ENCODE measurements at regions not wholly inside any gene's neighbourhood (a gene's known extent, or its start where the extent isn't known, plus 50 kb on each side); places are given as distances from the start of the nearest gene placed in this dataset.

DNA sequence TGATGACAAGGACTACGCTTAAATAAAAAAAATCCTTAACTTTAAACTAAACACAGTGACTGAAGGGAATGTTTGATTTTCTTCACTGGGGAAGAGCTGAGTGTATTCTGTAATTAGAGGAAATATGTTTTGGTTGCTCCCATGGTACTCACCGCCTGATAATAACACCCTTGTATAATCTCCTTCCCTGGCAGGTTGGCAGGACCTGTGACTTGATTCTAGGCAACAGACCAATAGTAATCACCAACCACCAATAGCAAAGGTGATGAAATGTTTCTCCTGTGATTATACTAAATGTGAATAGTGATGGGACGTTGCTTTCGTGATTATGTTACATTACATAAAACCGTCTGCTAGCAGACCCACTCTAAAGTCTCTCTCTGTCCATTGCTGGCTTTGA is 536.8 kb upstream of the CPEB2 start:
- Histone ChIP-seq H3K4me1 (ENCODE audit: control insufficient read depth in 4 of 4, insufficient read depth in 4 of 4, low read length in 3 of 4) (no peaks in the 10 kb centered on the region), H3K4me3 (ENCODE audit: low read depth in 1 of 3, low read length in 3 of 3) (no peak overlapping the region), H3K36me3 (ENCODE audit: control insufficient read depth in 4 of 4, insufficient read depth in 3 of 4, low read depth in 1 of 4, low read length in 3 of 4) (no peaks in the 10 kb centered on the region), H3K27ac (ENCODE audit: low read depth in 1 of 2, low read length in 2 of 2) (no peak overlapping the region), H3K9me3 (ENCODE audit: control insufficient read depth in 4 of 4, low read length in 3 of 4) (no peaks in the 10 kb centered on the region), H3K27me3 (ENCODE audit: control insufficient read depth in 4 of 4, insufficient read depth in 4 of 4, low read length in 3 of 4) (peaks cover 0 to 3% (median 0%) of the 10 kb centered on the region in 4 donors), H3K9ac (ENCODE audit: low read depth in 1 of 2, low read length in 2 of 2) (no peak overlapping the region)
- TF ChIP-seq, protein P1, sequence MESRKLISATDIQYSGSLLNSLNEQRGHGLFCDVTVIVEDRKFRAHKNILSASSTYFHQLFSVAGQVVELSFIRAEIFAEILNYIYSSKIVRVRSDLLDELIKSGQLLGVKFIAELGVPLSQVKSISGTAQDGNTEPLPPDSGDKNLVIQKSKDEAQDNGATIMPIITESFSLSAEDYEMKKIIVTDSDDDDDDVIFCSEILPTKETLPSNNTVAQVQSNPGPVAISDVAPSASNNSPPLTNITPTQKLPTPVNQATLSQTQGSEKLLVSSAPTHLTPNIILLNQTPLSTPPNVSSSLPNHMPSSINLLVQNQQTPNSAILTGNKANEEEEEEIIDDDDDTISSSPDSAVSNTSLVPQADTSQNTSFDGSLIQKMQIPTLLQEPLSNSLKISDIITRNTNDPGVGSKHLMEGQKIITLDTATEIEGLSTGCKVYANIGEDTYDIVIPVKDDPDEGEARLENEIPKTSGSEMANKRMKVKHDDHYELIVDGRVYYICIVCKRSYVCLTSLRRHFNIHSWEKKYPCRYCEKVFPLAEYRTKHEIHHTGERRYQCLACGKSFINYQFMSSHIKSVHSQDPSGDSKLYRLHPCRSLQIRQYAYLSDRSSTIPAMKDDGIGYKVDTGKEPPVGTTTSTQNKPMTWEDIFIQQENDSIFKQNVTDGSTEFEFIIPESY (IDR thresholded peaks at IDR 0.05), result no peak
- TF ChIP-seq HNF4A (conservative IDR thresholded peaks at IDR 0.05), result no peak
- TF ChIP-seq FOXA2 (IDR thresholded peaks at IDR 0.05), result no peak
- no peak for TF ChIP-seq FOXA1 (IDR thresholded peaks at IDR 0.05)
- TF ChIP-seq YY1 (IDR thresholded peaks at IDR 0.05), result no peak
- TF ChIP-seq, protein P2, sequence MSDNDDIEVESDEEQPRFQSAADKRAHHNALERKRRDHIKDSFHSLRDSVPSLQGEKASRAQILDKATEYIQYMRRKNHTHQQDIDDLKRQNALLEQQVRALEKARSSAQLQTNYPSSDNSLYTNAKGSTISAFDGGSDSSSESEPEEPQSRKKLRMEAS (IDR thresholded peaks at IDR 0.05), result no peak
- DNase-seq (ENCODE audit: low spot score), result no peak
- WGBS, result 67% methylated on average over 5 of the region's 5 CpGs

DNA sequence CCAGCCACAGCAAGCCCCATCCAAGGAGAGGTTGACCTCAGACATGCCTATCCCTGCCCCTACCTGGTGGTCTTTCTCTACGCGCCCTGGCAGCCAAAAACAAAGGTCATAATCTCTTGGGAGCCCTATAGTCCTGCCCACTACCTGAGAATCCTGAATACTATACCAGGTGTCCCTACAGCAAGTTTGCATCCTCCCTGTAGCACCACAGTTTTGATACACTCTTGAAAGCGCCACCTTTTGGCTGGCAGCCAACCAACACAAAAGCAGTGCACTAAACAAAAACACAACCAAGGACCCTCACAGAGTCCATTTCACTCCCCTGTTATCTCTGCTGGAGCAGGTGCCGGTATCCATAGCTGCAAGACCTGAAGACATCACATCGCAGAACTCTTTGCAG is 523.8 kb upstream of the CPEB2 start:
- H3K27me3 ChIP-seq (ENCODE audit: control insufficient read depth in 4 of 4, insufficient read depth in 4 of 4, low read length in 3 of 4), result no peaks in the 10 kb centered on the region
- 92% methylated on average over 5 of the region's 5 CpGs for WGBS
- no peak overlapping the region for H3K4me3 ChIP-seq (ENCODE audit: low read depth in 1 of 3, low read length in 3 of 3)
- H3K9me3 ChIP-seq (ENCODE audit: control insufficient read depth in 4 of 4, low read length in 3 of 4), result no peaks in the 10 kb centered on the region
- H3K27ac ChIP-seq (ENCODE audit: low read depth in 1 of 2, low read length in 2 of 2), result no peak overlapping the region
- TF ChIP-seq, protein P3, sequence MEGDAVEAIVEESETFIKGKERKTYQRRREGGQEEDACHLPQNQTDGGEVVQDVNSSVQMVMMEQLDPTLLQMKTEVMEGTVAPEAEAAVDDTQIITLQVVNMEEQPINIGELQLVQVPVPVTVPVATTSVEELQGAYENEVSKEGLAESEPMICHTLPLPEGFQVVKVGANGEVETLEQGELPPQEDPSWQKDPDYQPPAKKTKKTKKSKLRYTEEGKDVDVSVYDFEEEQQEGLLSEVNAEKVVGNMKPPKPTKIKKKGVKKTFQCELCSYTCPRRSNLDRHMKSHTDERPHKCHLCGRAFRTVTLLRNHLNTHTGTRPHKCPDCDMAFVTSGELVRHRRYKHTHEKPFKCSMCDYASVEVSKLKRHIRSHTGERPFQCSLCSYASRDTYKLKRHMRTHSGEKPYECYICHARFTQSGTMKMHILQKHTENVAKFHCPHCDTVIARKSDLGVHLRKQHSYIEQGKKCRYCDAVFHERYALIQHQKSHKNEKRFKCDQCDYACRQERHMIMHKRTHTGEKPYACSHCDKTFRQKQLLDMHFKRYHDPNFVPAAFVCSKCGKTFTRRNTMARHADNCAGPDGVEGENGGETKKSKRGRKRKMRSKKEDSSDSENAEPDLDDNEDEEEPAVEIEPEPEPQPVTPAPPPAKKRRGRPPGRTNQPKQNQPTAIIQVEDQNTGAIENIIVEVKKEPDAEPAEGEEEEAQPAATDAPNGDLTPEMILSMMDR (IDR thresholded peaks at IDR 0.05; ENCODE audit: low read depth, low read length, missing input control), result no peak
- TF ChIP-seq GABPA (IDR thresholded peaks at IDR 0.05 in 1 of 2, conservative IDR thresholded peaks at IDR 0.05 in 1 of 2) (no peak), HNF4G (IDR thresholded peaks at IDR 0.05) (no peak), FOXA2 (IDR thresholded peaks at IDR 0.05) (no peak), FOXA1 (IDR thresholded peaks at IDR 0.05) (no peak), RXRA (IDR thresholded peaks at IDR 0.05) (no peak), YY1 (IDR thresholded peaks at IDR 0.05) (no peak), SP1 (IDR thresholded peaks at IDR 0.05) (no peak), EGR1 (IDR thresholded peaks at IDR 0.05; ENCODE audit: low read depth in 2 of 2) (no peak), HNF4A (conservative IDR thresholded peaks at IDR 0.05) (no peak), JUND (IDR thresholded peaks at IDR 0.05) (no peak), TAF1 (conservative IDR thresholded peaks at IDR 0.05) (no peak), NR2F2 (IDR thresholded peaks at IDR 0.05) (no peak)
- TF ChIP-seq, protein P4, sequence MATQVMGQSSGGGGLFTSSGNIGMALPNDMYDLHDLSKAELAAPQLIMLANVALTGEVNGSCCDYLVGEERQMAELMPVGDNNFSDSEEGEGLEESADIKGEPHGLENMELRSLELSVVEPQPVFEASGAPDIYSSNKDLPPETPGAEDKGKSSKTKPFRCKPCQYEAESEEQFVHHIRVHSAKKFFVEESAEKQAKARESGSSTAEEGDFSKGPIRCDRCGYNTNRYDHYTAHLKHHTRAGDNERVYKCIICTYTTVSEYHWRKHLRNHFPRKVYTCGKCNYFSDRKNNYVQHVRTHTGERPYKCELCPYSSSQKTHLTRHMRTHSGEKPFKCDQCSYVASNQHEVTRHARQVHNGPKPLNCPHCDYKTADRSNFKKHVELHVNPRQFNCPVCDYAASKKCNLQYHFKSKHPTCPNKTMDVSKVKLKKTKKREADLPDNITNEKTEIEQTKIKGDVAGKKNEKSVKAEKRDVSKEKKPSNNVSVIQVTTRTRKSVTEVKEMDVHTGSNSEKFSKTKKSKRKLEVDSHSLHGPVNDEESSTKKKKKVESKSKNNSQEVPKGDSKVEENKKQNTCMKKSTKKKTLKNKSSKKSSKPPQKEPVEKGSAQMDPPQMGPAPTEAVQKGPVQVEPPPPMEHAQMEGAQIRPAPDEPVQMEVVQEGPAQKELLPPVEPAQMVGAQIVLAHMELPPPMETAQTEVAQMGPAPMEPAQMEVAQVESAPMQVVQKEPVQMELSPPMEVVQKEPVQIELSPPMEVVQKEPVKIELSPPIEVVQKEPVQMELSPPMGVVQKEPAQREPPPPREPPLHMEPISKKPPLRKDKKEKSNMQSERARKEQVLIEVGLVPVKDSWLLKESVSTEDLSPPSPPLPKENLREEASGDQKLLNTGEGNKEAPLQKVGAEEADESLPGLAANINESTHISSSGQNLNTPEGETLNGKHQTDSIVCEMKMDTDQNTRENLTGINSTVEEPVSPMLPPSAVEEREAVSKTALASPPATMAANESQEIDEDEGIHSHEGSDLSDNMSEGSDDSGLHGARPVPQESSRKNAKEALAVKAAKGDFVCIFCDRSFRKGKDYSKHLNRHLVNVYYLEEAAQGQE (IDR thresholded peaks at IDR 0.05), result no peak
- TF ChIP-seq, protein P1 (IDR thresholded peaks at IDR 0.05), result no peak
- TF ChIP-seq, protein P2 (IDR thresholded peaks at IDR 0.05), result no peak
- TF ChIP-seq, protein P5, sequence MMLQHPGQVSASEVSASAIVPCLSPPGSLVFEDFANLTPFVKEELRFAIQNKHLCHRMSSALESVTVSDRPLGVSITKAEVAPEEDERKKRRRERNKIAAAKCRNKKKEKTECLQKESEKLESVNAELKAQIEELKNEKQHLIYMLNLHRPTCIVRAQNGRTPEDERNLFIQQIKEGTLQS (IDR thresholded peaks at IDR 0.05), result no peak
- no peak for DNase-seq (ENCODE audit: low spot score)
- H3K4me1 ChIP-seq (ENCODE audit: control insufficient read depth in 4 of 4, insufficient read depth in 4 of 4, low read length in 3 of 4), result no peaks in the 10 kb centered on the region
- no peaks in the 10 kb centered on the region for H3K36me3 ChIP-seq (ENCODE audit: control insufficient read depth in 4 of 4, insufficient read depth in 3 of 4, low read depth in 1 of 4, low read length in 3 of 4)
- no peak overlapping the region for H3K9ac ChIP-seq (ENCODE audit: low read depth in 1 of 2, low read length in 2 of 2)

Measured in liver (tissue), 8 donors.